HCT116 (cell line): ENCODE measurements at regions not wholly inside any gene's neighbourhood (a gene's known extent, or its start where the extent isn't known, plus 50 kb on each side); places are given as distances from the start of the nearest gene placed in this dataset.

ENCODE experiments used
- ATAC-seq: fragments of 200-7000 bp; cut with Tn5 transposase; 2 replicates; pipeline ENCODE4 v1.9.1; 2020; ENCODE audit warnings: mild to moderate bottlenecking, moderate library complexity
- BruUV-seq: library from RNA; stranded (reverse); fragments of 400-500 nt; replicated peaks from 2 replicates; lab custom pipeline; 2021; lab: Mats Ljungman, UMichigan
- CTCF ChIA-PET: fragments of 300-600 bp; sonication (Branson Sonifier 250); formaldehyde crosslinking; loops from one replicate; lab custom pipeline; 2021; ENCODE audit warnings: antibody characterized with exemption; lab: Charles Lee
- POLR2A ChIA-PET: fragments of 300-600, 350-600 bp; sonication (Branson Sonifier 250); formaldehyde crosslinking; loops from one replicate; lab custom pipeline; 2021; ENCODE audit warnings: antibody characterized with exemption; lab: Charles Lee
- RAD21 ChIA-PET, 2 experiments: fragments of 300-600 bp; sonication (Branson Sonifier 250); formaldehyde crosslinking; loops; one replicate each; lab custom pipeline; 2023; ENCODE audit warnings: low total read pairs in 2 of 2; ENCODE audit not compliant: uncharacterized antibody in 2 of 2, unreplicated experiment in 2 of 2, low non-redundant PET in 1 of 2; lab: Charles Lee
- DNase-seq: peaks from one replicate; pipeline ENCODE4 v3.0.0-alpha.2; 2010; ENCODE audit warnings: low read depth, low spot score
- H2AFZ ChIP-seq: fragments of 200-600 bp; shearing (Covaris generic), sonication (generic); 2 replicates; pipeline ENCODE4 v1.6.1; 2017; ENCODE audit warnings: low read depth, mixed run types, mixed read lengths, antibody characterized with exemption, low read length; ENCODE audit not compliant: poor library complexity, severe bottlenecking
- H3K27ac ChIP-seq: 2 replicates; pipeline ENCODE4 v1.5.1; 2012; ENCODE audit warnings: low read depth, low read length
- H3K27me3 ChIP-seq: fragments of 200-600 bp; sonication (generic); 2 replicates; pipeline ENCODE4 v1.6.1; 2016; ENCODE audit warnings: mixed run types, low read length, mixed read lengths; ENCODE audit not compliant: insufficient read depth
- H3K36me3 ChIP-seq, 2 experiments: fragments of 200-500 bp in 1 of 2; fragments of 200-600 bp in 1 of 2; sonication (Bioruptor generic) in 1 of 2; sonication (generic) in 1 of 2; 2 replicates each; pipeline versions ENCODE4 v1.5.1 to v1.6.1; 2014 to 2016; ENCODE audit warnings: low read length in 2 of 2, inconsistent platforms in 1 of 2, mixed read lengths in 1 of 2, mixed run types in 1 of 2; ENCODE audit not compliant: insufficient read depth in 2 of 2, control insufficient read depth in 1 of 2
- H3K4me1 ChIP-seq, 2 experiments: fragments of 200-600 bp in 1 of 2; sonication (generic) in 1 of 2; 2 replicates each; pipeline versions ENCODE4 v1.5.1 to v1.6.1; 2012 to 2017; ENCODE audit warnings: low read length in 2 of 2, inconsistent platforms in 1 of 2, mild to moderate bottlenecking in 1 of 2, mixed read lengths in 1 of 2, mixed run types in 1 of 2, moderate library complexity in 1 of 2; ENCODE audit not compliant: insufficient read depth in 2 of 2, control insufficient read depth in 1 of 2
- H3K4me2 ChIP-seq: fragments of 200-600 bp; sonication (generic); 2 replicates; pipeline ENCODE4 v1.6.1; 2017; ENCODE audit warnings: mixed run types, low read length, mixed read lengths
- H3K4me3 ChIP-seq, 2 experiments: fragments of 200-600 bp in 1 of 2; sonication (generic) in 1 of 2; replicated peaks in 1 of 2; 2 replicates each; pipeline ENCODE4 v1.5.1; 2011 to 2016; ENCODE audit warnings: low read length in 2 of 2, control low read depth in 1 of 2, low read depth in 1 of 2, mild to moderate bottlenecking in 1 of 2, mixed read lengths in 1 of 2, mixed run types in 1 of 2
- H3K79me2 ChIP-seq: fragments of 200-600 bp; sonication (generic); 2 replicates; pipeline ENCODE4 v1.6.1; 2017; ENCODE audit warnings: mild to moderate bottlenecking, mixed run types, low read length, moderate library complexity, mixed read lengths; ENCODE audit not compliant: insufficient read depth
- H3K9ac ChIP-seq: fragments of 200-600 bp; sonication (generic); 2 replicates; pipeline ENCODE4 v1.6.1; 2016; ENCODE audit warnings: low read length, mixed read lengths
- H3K9me2 ChIP-seq: fragments of 200-600 bp; sonication (generic), shearing (Covaris generic); 2 replicates; pipeline ENCODE4 v1.6.1; 2017; ENCODE audit warnings: mixed run types, mild to moderate bottlenecking, moderate library complexity; ENCODE audit not compliant: insufficient read depth
- H3K9me3 ChIP-seq, 2 experiments: fragments of 200-500 bp in 1 of 2; fragments of 200-600 bp in 1 of 2; sonication (Bioruptor generic) in 1 of 2; sonication (generic) in 1 of 2; 2 replicates each; pipeline ENCODE4 v1.6.1; 2014 to 2017; ENCODE audit warnings: low read length in 2 of 2, mixed read lengths in 2 of 2, inconsistent platforms in 1 of 2, low read depth in 1 of 2, mild to moderate bottlenecking in 1 of 2, mixed run types in 1 of 2, moderate library complexity in 1 of 2; ENCODE audit not compliant: control insufficient read depth in 1 of 2, insufficient read depth in 1 of 2
- H4K20me1 ChIP-seq: fragments of 200-600 bp; sonication (generic), shearing (Covaris generic); 2 replicates; pipeline ENCODE4 v1.6.1; 2017; ENCODE audit warnings: mixed run types, mild to moderate bottlenecking, moderate library complexity; ENCODE audit not compliant: insufficient read depth
- CEBPB ChIP-seq: IDR thresholded peaks from 2 replicates; pipeline ENCODE4 v1.6.1; 2012; ENCODE audit warnings: low read depth
- CTCF ChIP-seq, 3 experiments: fragments of 200-600 bp in 1 of 3; sonication (generic) in 1 of 3; IDR thresholded peaks in 2 of 3; conservative IDR thresholded peaks in 1 of 3; 2 replicates each; pipeline ENCODE4 v1.5.1; 2012 to 2017; ENCODE audit warnings: low read depth in 2 of 3, low read length in 2 of 3, antibody characterized with exemption in 1 of 3, borderline replicate concordance in 1 of 3, control low read depth in 1 of 3, mild to moderate bottlenecking in 1 of 3, mixed read lengths in 1 of 3, mixed run types in 1 of 3, moderate library complexity in 1 of 3; ENCODE audit not compliant: insufficient read depth in 1 of 3
- EGR1 ChIP-seq: IDR thresholded peaks from 2 replicates; pipeline ENCODE4 v1.6.1; 2012; ENCODE audit warnings: low read depth
- EZH2 ChIP-seq: fragments of 200-600 bp; sonication (generic); IDR thresholded peaks from 2 replicates; pipeline ENCODE4 v1.6.1; 2017; ENCODE audit warnings: antibody characterized with exemption, mixed run types
- EZH2phosphoT487 ChIP-seq: fragments of 200-600 bp; IDR thresholded peaks from 2 replicates; pipeline ENCODE4 v1.6.1; 2018; ENCODE audit warnings: antibody characterized with exemption, borderline replicate concordance
- FOSL1 ChIP-seq: IDR thresholded peaks from 2 replicates; pipeline ENCODE4 v1.6.1; 2012; ENCODE audit warnings: low read depth
- MAX ChIP-seq: IDR thresholded peaks from 2 replicates; pipeline ENCODE4 v1.6.1; 2012
- POLR2A ChIP-seq: IDR thresholded peaks from 2 replicates; pipeline ENCODE4 v1.7.0; 2011; ENCODE audit warnings: borderline replicate concordance; ENCODE audit not compliant: insufficient read depth, insufficient read length; ENCODE audit errors: extremely low read depth
- POLR2AphosphoS5 ChIP-seq: IDR thresholded peaks from 2 replicates; pipeline ENCODE4 v1.6.1; 2011; ENCODE audit warnings: mild to moderate bottlenecking, low read depth, low read length, moderate library complexity
- SIN3A ChIP-seq: IDR thresholded peaks from 2 replicates; pipeline ENCODE4 v1.6.1; 2012; ENCODE audit warnings: low read depth
- SP1 ChIP-seq: IDR thresholded peaks from 2 replicates; pipeline ENCODE4 v1.6.1; 2012; ENCODE audit warnings: low read depth
- TCF7L2 ChIP-seq: IDR thresholded peaks from 2 replicates; pipeline ENCODE4 v1.7.0; 2011; ENCODE audit warnings: borderline replicate concordance, inconsistent platforms; ENCODE audit not compliant: insufficient read depth, insufficient read length; ENCODE audit errors: extremely low read depth
- ZFX ChIP-seq: fragments of 450-650 bp; IDR thresholded peaks from 2 replicates; pipeline ENCODE4 v1.6.1; 2017
- ZNF274 ChIP-seq: fragments of 200-500 bp; sonication (Bioruptor generic); IDR thresholded peaks from 2 replicates; pipeline ENCODE4 v1.6.1; 2014; ENCODE audit warnings: mild to moderate bottlenecking, low read depth, low read length, inconsistent platforms
- intact Hi-C: fragments of 100-400 bp; cut with micrococcal nuclease; formaldehyde crosslinking; loops from 2 replicates; pipeline ENCODE4 v1.10.0; 2022
- TF ChIP-seq, protein P1 (sequence below): IDR thresholded peaks from 2 replicates; pipeline ENCODE4 v1.6.1; 2012
- TF ChIP-seq, protein P2 (sequence below): IDR thresholded peaks from 2 replicates; pipeline ENCODE4 v1.6.1; 2012; ENCODE audit warnings: low read depth

DNA sequence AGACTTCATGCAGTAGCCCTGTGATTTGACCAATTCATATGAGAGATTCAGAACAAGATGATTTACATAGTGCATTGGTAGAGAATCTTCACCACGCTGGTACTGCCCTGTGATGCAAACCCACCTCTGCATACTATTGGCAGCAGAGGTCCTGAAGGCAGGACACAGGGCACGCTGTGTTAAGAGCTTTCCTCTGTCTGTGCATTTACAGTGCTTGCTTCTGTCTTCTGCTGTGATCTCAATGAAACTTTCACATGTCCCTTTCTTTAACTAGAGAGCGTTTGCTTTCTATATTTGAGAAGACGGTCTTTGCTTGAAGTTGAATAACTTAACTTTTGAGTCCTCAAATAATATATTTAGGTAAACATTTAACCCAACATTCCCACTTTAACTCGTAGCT is 219.0 kb upstream of the SPRY2 start:
- ChIA-PET CTCF (no interaction called here), RAD21 (no interaction called here)
- H2AFZ ChIP-seq, result no peak overlapping the region
- H3K36me3 ChIP-seq, result no peaks in the 10 kb centered on the region
- H3K27me3 ChIP-seq, result no peaks in the 10 kb centered on the region
- no peaks in the 10 kb centered on the region for H4K20me1 ChIP-seq
- DNase-seq, result no peak
- no peak overlapping the region for H3K4me2 ChIP-seq
- H3K9me2 ChIP-seq, result no peaks in the 10 kb centered on the region
- H3K9ac ChIP-seq, result no peak overlapping the region
- no peaks in the 10 kb centered on the region for H3K9me3 ChIP-seq
- TF ChIP-seq FOSL1, result no peak
- no peak for TF ChIP-seq ZNF274
- no peak for TF ChIP-seq TCF7L2
- TF ChIP-seq MAX, result no peak
- TF ChIP-seq SP1, result no peak
- TF ChIP-seq EGR1, result no peak
- no peak for TF ChIP-seq EZH2phosphoT487
- no peak for TF ChIP-seq POLR2A
- TF ChIP-seq ZFX, result no peak
- TF ChIP-seq POLR2AphosphoS5, result no peak
- TF ChIP-seq EZH2, result no peak
- TF ChIP-seq CEBPB, result no peak
- no peak for TF ChIP-seq CTCF (IDR thresholded peaks at IDR 0.05 in 2 of 3, conservative IDR thresholded peaks at IDR 0.05 in 1 of 3; ENCODE audit: borderline replicate concordance in 1 of 3, insufficient read depth in 1 of 3, low read depth in 2 of 3, low read length in 2 of 3)
- TF ChIP-seq, protein P1, sequence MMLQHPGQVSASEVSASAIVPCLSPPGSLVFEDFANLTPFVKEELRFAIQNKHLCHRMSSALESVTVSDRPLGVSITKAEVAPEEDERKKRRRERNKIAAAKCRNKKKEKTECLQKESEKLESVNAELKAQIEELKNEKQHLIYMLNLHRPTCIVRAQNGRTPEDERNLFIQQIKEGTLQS, result no peak
- no peak for TF ChIP-seq SIN3A
- TF ChIP-seq, protein P2, sequence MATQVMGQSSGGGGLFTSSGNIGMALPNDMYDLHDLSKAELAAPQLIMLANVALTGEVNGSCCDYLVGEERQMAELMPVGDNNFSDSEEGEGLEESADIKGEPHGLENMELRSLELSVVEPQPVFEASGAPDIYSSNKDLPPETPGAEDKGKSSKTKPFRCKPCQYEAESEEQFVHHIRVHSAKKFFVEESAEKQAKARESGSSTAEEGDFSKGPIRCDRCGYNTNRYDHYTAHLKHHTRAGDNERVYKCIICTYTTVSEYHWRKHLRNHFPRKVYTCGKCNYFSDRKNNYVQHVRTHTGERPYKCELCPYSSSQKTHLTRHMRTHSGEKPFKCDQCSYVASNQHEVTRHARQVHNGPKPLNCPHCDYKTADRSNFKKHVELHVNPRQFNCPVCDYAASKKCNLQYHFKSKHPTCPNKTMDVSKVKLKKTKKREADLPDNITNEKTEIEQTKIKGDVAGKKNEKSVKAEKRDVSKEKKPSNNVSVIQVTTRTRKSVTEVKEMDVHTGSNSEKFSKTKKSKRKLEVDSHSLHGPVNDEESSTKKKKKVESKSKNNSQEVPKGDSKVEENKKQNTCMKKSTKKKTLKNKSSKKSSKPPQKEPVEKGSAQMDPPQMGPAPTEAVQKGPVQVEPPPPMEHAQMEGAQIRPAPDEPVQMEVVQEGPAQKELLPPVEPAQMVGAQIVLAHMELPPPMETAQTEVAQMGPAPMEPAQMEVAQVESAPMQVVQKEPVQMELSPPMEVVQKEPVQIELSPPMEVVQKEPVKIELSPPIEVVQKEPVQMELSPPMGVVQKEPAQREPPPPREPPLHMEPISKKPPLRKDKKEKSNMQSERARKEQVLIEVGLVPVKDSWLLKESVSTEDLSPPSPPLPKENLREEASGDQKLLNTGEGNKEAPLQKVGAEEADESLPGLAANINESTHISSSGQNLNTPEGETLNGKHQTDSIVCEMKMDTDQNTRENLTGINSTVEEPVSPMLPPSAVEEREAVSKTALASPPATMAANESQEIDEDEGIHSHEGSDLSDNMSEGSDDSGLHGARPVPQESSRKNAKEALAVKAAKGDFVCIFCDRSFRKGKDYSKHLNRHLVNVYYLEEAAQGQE, result no peak
- TF ChIP-seq, all 23 proteins: peak for 0
- no peaks in the 10 kb centered on the region for H3K4me1 ChIP-seq
- no TSS peak for BruUV-seq
- intact Hi-C loops, result no loop called here
- no peak overlapping the region for H3K27ac ChIP-seq
- ATAC-seq, result no peak
- H3K4me3 ChIP-seq, result no peak overlapping the region
- POLR2A ChIA-PET, result no interaction called here
- no peaks in the 10 kb centered on the region for H3K79me2 ChIP-seq
